ENCODE measurements at regions not wholly inside any gene's neighbourhood (a gene's known extent, or its start where the extent isn't known, plus 50 kb on each side); places are given as distances from the start of the nearest gene placed in this dataset.
"Not testable (repeated sequence)": the region's sequence is repeated elsewhere in the genome, so short reads cannot be mapped to it uniquely, and the experiment has no call there.

GRCh38 chr4:33407496-33407895 lies 2687.3 kb downstream of the PCDH7 start:
- DNase-seq (ENCODE audit: insufficient read length, low spot score): no peak
- FAIRE-seq: no peak

GRCh38 chr4:33411182-33411581 lies 2691.0 kb downstream of the PCDH7 start:
- no peak for FAIRE-seq

GRCh38 chr4:33421887-33422286 lies 2701.7 kb downstream of the PCDH7 start:
- FAIRE-seq (no peak), DNase-seq (ENCODE audit: insufficient read length, low spot score) (no peak)

More at GRCh38 chr4:33411182-33411581, 2691.0 kb downstream of the PCDH7 start:
- no peak for DNase-seq (ENCODE audit: insufficient read length, low spot score)

DNA sequence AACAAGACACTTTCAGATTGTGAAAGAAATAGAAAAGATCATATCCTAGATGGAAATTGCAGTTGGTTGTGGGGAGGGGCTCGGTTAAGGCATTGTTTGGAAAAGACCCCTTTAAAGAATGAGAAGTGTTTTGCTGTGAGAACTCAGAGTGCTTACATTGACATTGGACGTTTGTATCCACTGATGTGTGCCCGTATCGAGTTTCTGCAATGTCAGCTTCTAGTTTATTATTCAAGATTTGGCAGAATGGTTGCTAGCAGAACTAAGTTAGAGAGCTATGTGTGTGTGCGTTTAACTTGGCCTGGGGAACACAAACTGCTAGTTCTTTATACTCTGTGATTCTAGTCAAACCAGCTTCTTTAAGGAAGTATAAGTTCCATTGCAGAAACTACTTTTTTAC lies 2702.5 kb downstream of the PCDH7 start:
- DNase-seq (ENCODE audit: insufficient read length, low spot score) (no peak), FAIRE-seq (no peak)

DNA sequence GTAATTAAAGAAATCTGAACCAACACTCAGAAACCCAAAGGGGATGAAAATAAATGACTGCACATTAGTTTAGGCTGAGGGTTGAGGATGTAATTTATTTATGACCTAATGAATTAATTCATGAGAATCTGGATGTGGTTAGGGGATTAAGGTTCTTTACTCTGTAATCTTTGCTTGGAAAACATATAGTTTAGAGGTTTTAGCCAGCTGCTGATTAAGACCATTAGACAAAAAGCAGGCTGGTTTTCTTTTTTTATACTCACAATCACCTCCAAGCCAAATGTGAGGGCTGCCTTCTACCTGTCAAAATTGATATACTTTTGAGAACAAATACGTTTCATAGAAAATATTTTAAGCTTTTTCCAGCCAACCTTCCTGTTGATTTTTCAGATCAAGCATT lies 2705.8 kb downstream of the PCDH7 start:
- no peak for FAIRE-seq
- no peak for DNase-seq (ENCODE audit: insufficient read length, low spot score)

GRCh38 chr4:33427676-33428075 lies 2707.5 kb downstream of the PCDH7 start:
- FAIRE-seq (no peak), DNase-seq (ENCODE audit: insufficient read length, low spot score) (no peak)

DNA sequence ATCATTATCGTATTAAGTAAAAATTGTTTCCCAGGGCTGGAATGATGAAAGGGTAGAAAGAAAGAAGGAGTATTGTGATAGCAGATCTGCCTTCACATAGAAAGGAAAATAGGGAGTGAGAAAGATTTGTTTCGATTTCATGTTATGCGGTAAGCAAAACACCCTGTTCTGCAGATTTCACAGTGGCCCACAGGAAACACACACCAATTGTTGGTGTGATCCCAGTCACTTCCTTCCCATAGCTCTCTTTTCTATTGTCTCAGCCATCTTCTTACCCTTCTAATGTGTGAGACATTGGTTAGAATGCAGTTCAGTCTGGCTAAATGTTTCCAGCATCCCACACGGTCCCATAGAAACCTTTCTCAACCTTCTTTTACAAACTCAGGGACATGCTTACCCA lies 2709.8 kb downstream of the PCDH7 start:
- FAIRE-seq (no peak), DNase-seq (ENCODE audit: insufficient read length, low spot score) (no peak)

- no peak for FAIRE-seq
- DNase-seq (ENCODE audit: insufficient read length, low spot score): no peak
Measured at GRCh38 chr4:33437406-33437805, 2717.2 kb downstream of the PCDH7 start.

DNA sequence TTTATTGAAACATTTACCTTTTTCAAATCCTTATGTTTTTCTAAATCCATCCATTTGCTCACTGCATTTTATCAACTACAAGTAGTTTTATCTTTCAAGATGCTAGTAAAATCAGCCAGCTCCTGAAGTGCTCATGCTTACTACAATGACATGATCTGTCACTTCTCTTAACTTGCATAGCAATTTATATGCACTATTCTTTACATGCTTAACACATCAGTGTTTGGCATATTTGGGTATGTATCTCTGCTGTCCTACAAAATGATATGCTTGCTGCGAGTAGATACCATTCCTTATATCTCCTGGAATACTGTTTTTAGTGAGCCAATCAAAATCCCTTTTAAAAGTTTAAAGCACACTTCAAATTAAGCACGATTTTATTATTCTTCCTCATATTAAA lies 2726.8 kb downstream of the PCDH7 start:
- FAIRE-seq (no peak), DNase-seq (ENCODE audit: insufficient read length, low spot score) (no peak)

DNA sequence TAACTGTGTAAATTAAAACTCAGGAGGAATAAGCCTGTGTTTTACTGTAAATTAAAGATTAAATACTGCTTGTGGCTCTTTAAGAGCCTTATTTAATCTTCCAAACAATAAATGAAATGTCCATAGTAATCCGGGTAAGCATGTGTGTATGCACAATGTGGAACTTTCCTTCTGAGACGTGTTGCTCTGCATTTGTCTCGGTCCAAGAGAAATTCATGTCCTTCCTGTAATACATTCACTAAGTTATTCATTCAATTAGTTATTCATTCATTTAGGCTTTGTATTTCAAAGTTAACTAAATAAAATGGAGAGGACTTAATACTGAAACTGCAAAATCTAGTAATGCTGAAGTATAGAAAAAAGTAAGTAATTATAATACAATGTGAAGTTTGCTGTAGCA lies 2728.8 kb downstream of the PCDH7 start:
- FAIRE-seq (no peak), DNase-seq (ENCODE audit: insufficient read length, low spot score) (no peak)

- DNase-seq (ENCODE audit: insufficient read length, low spot score) (no peak), FAIRE-seq (no peak)
Measured at GRCh38 chr4:33453436-33453835, 2733.3 kb downstream of the PCDH7 start.

GRCh38 chr4:33453916-33454315 lies 2733.7 kb downstream of the PCDH7 start:
- no peak for DNase-seq (ENCODE audit: insufficient read length, low spot score)
- FAIRE-seq: no peak

GRCh38 chr4:33465565-33465964 lies 2745.4 kb downstream of the PCDH7 start:
- no peak for FAIRE-seq
- DNase-seq (ENCODE audit: insufficient read length, low spot score): no peak

GRCh38 chr4:33467291-33467690 lies 2747.1 kb downstream of the PCDH7 start:
- DNase-seq (ENCODE audit: insufficient read length, low spot score) (no peak), FAIRE-seq (no peak)

DNA sequence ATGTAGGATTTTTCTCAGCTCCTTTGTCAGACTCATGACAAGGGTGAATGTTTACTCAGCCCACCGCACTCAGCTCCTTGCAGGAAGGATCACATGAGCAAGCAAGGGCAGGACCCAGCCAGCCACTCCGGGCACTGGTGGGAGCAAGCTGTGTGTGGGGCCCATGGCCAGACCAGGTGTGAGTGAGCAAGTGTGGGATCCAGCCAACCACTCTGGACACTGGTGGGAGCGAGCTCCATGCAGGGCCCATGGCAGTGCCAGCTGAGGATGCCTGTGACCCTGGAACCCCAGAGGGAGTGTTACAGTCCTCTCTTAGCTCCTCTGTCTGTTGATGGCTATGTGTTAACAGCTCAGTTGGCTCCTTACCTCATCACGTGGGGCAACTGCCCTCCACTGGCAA lies 2750.6 kb downstream of the PCDH7 start:
- no peak for FAIRE-seq
- DNase-seq (ENCODE audit: insufficient read length, low spot score): no peak

DNA sequence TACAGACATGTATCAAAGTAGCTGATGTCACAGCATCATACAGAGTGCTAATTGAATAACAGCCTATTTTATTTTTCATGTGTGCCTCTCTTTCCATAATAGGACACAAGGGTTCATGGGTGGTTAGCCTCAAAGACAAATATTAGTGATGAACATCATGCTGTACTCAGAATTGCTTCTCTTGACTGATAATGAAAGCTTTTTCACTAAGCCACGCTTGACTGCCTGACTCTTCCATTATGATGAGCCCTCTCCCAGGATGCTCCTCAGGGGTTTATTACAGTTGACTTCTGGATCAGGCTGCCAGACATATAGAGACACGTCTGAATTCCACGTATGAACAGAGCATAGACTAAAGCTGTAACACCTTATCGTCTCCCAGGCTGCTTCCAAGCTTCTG lies 2757.5 kb downstream of the PCDH7 start:
- FAIRE-seq (no peak), DNase-seq (ENCODE audit: insufficient read length, low spot score) (no peak)

DNA sequence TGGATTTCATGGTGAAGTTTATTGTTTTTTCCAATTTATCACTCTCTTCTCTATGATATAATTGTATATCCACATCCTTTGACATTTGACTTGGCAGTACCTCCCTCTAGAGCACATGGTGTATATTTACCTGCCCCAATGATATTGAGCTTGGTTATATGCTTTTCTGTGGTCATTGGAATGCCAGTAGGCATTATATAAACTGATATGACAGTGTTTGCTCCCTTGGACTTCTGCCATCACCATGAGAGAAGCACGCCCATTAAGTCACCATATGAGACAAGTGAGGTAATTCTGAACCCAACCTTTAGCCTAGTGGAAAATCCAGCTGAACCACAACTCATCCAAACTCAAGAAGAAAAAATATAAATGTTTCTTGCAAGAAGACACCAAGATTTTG lies 2761.5 kb downstream of the ARAP2 start:
- DNase-seq (ENCODE audit: insufficient read length, low spot score) (no peak), FAIRE-seq (no peak)

- no peak for DNase-seq (ENCODE audit: insufficient read length, low spot score)
- FAIRE-seq: no peak
Measured at GRCh38 chr4:33485111-33485510, 2759.2 kb downstream of the ARAP2 start.

DNA sequence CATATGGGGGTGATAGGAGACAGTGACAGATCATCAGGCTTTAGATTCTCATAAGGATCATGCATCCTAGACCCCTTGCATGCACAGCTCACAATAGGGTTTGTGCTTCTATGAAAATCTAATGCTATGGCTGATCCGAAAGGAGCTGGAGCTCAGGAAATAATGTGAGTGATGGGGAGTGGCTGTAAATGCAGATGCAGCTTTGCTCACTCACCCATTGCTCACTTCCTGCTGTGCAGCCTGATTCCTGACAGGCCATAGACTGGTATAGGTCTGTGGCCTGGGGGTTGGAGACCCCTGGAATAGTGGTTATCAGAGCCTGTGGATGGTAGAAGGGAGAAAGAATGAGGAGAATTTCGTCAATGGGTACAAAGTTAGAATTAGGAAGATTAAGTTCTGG lies 2751.1 kb downstream of the ARAP2 start:
- FAIRE-seq: no peak
- no peak for DNase-seq (ENCODE audit: insufficient read length, low spot score)

- no peak for DNase-seq (ENCODE audit: insufficient read length, low spot score)
Measured at GRCh38 chr4:33494150-33494549, 2750.2 kb downstream of the ARAP2 start.

GRCh38 chr4:33501587-33501986 lies 2742.7 kb downstream of the ARAP2 start:
- not testable (repeated sequence) for DNase-seq (ENCODE audit: insufficient read length, low spot score); FAIRE-seq

More at GRCh38 chr4:33494150-33494549, 2750.2 kb downstream of the ARAP2 start:
- FAIRE-seq: no peak

- FAIRE-seq: no peak
- no peak for DNase-seq (ENCODE audit: insufficient read length, low spot score)
Measured at GRCh38 chr4:33512397-33512796, 2731.9 kb downstream of the ARAP2 start.

- FAIRE-seq: no peak
- no peak for DNase-seq (ENCODE audit: insufficient read length, low spot score)
Measured at GRCh38 chr4:33518856-33519255, 2725.5 kb downstream of the ARAP2 start.

DNA sequence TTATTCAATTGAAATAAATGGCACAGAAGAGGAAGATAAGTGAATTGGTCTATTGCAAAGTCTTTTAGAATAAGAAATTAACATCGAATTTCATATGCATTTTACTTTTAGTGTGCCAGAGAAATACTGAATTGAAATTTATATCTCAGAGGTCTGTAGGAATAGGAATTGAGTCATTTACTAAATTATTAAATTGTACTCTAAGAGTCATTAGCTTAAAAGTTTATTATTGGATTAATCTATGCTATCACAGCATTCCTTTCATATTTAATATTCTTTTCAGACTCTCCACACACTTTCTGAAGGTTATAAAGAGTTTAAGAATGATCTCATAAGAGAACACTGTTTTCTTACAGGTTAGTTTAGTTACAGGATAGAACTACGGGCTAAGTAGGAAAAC lies 2711.5 kb downstream of the ARAP2 start:
- FAIRE-seq (no peak), DNase-seq (ENCODE audit: insufficient read length, low spot score) (no peak)

All from GM19239 (cell line).